CD14-positive monocyte (primary cell): ENCODE measurements at regions not wholly inside any gene's neighbourhood (a gene's known extent, or its start where the extent isn't known, plus 50 kb on each side); places are given as distances from the start of the nearest gene placed in this dataset.

Experiments used
- DNase-seq, 3 donors: peaks; one replicate each; pipeline ENCODE4 v3.0.0-alpha.2; 2011 to 2022
- H2AFZ ChIP-seq: 2 replicates; pipeline ENCODE4 v1.6.0; 2012; ENCODE audit warnings: mild to moderate bottlenecking, low read depth, low read length, inconsistent platforms; ENCODE audit not compliant: insufficient read depth, poor library complexity, severe bottlenecking
- H3K27ac ChIP-seq, 2 donors: 1 replicate in 1 of 2; 2 replicates in 1 of 2; pipeline ENCODE4 v1.5.1; 2012 to 2013; ENCODE audit warnings: low read length in 2 of 2, control low read depth in 1 of 2, inconsistent platforms in 1 of 2, low read depth in 1 of 2, mild to moderate bottlenecking in 1 of 2
- H3K27me3 ChIP-seq, 2 donors: one replicate each; pipeline versions ENCODE4 v1.6.0 to v1.6.1; 2011 to 2013; ENCODE audit warnings: low read length in 2 of 2; ENCODE audit not compliant: control insufficient read depth in 2 of 2, insufficient read depth in 2 of 2
- H3K36me3 ChIP-seq, 2 donors: replicated peaks in 1 of 2; 1 replicate in 1 of 2; 2 replicates in 1 of 2; pipeline versions ENCODE4 v1.5.1 to v1.6.1; 2012 to 2013; ENCODE audit warnings: low read length in 2 of 2, control low read depth in 1 of 2, inconsistent platforms in 1 of 2, mild to moderate bottlenecking in 1 of 2; ENCODE audit not compliant: insufficient read depth in 2 of 2, control insufficient read depth in 1 of 2
- H3K4me1 ChIP-seq, 2 donors: 1 replicate in 1 of 2; 2 replicates in 1 of 2; pipeline versions ENCODE4 v1.5.1 to v1.6.1; 2012 to 2013; ENCODE audit warnings: low read length in 2 of 2, control low read depth in 1 of 2, inconsistent platforms in 1 of 2, mild to moderate bottlenecking in 1 of 2, moderate library complexity in 1 of 2; ENCODE audit not compliant: insufficient read depth in 2 of 2, control insufficient read depth in 1 of 2
- H3K4me2 ChIP-seq: replicated peaks from 2 replicates; pipeline ENCODE3; 2012; ENCODE audit warnings: low read length, moderate library complexity, mild to moderate bottlenecking; ENCODE audit not compliant: poor library complexity, severe bottlenecking; ENCODE audit errors: extremely low read depth
- H3K4me3 ChIP-seq, 3 experiments: fragments of 200-600 bp in 1 of 3; sonication (generic) in 1 of 3; replicated peaks in 1 of 3; 1 replicate in 2 of 3; 2 replicates in 1 of 3; pipeline ENCODE4 v1.5.1; 2011 to 2013; ENCODE audit warnings: low read length in 3 of 3, mild to moderate bottlenecking in 3 of 3, control low read depth in 2 of 3, low read depth in 2 of 3, inconsistent platforms in 1 of 3, moderate library complexity in 1 of 3
- H3K79me2 ChIP-seq: 2 replicates; pipeline ENCODE4 v1.6.0; 2012; ENCODE audit warnings: mild to moderate bottlenecking, control low read depth, inconsistent platforms, low read length, moderate library complexity; ENCODE audit not compliant: insufficient read depth
- H3K9ac ChIP-seq: 2 replicates; pipeline ENCODE4 v1.6.0; 2017; ENCODE audit warnings: low read length, mild to moderate bottlenecking; ENCODE audit not compliant: insufficient read depth, poor library complexity, severe bottlenecking
- H3K9me3 ChIP-seq, 2 donors: replicated peaks in 1 of 2; 1 replicate in 1 of 2; 2 replicates in 1 of 2; pipeline versions ENCODE4 v1.5.1 to v1.6.1; 2012 to 2013; ENCODE audit warnings: low read length in 2 of 2, control low read depth in 1 of 2; ENCODE audit not compliant: control insufficient read depth in 1 of 2, insufficient read depth in 1 of 2
- H4K20me1 ChIP-seq: 2 replicates; pipeline ENCODE4 v1.6.0; 2012; ENCODE audit warnings: mild to moderate bottlenecking, low read length, control low read depth, moderate library complexity; ENCODE audit not compliant: insufficient read depth
- H3K27ac Mint-ChIP-seq, 7 donors: one replicate each; pipeline ENCODE4 v1.8.0; 2020; ENCODE audit warnings: mild to moderate bottlenecking in 7 of 7, mixed read lengths in 7 of 7, moderate library complexity in 6 of 7, inconsistent platforms in 2 of 7
- H3K27me3 Mint-ChIP-seq, 3 donors: one replicate each; pipeline ENCODE4 v1.8.0; 2021 to 2022; ENCODE audit warnings: low read depth in 3 of 3, mild to moderate bottlenecking in 3 of 3, mixed read lengths in 3 of 3, moderate library complexity in 3 of 3, inconsistent platforms in 1 of 3
- H3K36me3 Mint-ChIP-seq, 2 donors: one replicate each; pipeline ENCODE4 v1.8.0; 2020; ENCODE audit warnings: mixed read lengths in 2 of 2, inconsistent platforms in 1 of 2, mild to moderate bottlenecking in 1 of 2
- H3K4me1 Mint-ChIP-seq: one replicate; pipeline ENCODE4 v1.8.0; 2020; ENCODE audit warnings: mild to moderate bottlenecking, mixed read lengths
- H3K4me3 Mint-ChIP-seq, 2 donors: one replicate each; pipeline ENCODE4 v1.8.0; 2020; ENCODE audit warnings: mild to moderate bottlenecking in 2 of 2, mixed read lengths in 2 of 2, moderate library complexity in 1 of 2
- H3K9me3 Mint-ChIP-seq, 7 donors: one replicate each; pipeline ENCODE4 v1.8.0; 2020 to 2022; ENCODE audit warnings: mixed read lengths in 7 of 7, mild to moderate bottlenecking in 6 of 7, moderate library complexity in 6 of 7, inconsistent platforms in 2 of 7
- WGBS: methylation state at CpG from one replicate; pipeline ENCODE4 v1.1.5; 2013; ENCODE audit warnings: missing lambda C conversion rate; ENCODE audit not compliant: insufficient coverage; 5-methylcytosine and 5-hydroxymethylcytosine counted together
- intact Hi-C, 2 donors: fragments of 100-400 bp; cut with micrococcal nuclease; formaldehyde crosslinking; loops; one replicate each; pipeline versions ENCODE4 v1.15.0 to v1.15.1; 2023
- TF ChIP-seq, protein P1 (sequence below): fragments of 200-600 bp; IDR thresholded peaks from one replicate; pipeline ENCODE4 v1.8.0; 2022; ENCODE audit warnings: antibody characterized with exemption, mild to moderate bottlenecking

GRCh38 chr2:241957276-241957675 lies 87.7 kb downstream of the RTP5 start:
- Mint-ChIP-seq H3K27ac (peak overlapping the region in 3 of 7 donors; percentile 20 to 55 (median 47)), H3K36me3 (peaks cover 6 to 14% of the 10 kb centered on the region in 2 donors), H3K4me3 (no peak overlapping the region), H3K27me3 (peaks cover 0 to 2% (median 0%) of the 10 kb centered on the region in 3 donors), H3K4me1 (peaks cover 33% of the 10 kb centered on the region), H3K9me3 (peaks cover 17 to 25% (median 20%) of the 10 kb centered on the region in 7 donors)
- Histone ChIP-seq H4K20me1 (no peaks in the 10 kb centered on the region), H3K9ac (no peak overlapping the region), H3K27ac (no peak overlapping the region), H3K4me3 (no peak overlapping the region), H3K9me3 (peaks cover 13 to 21% of the 10 kb centered on the region in 2 donors), H3K4me1 (peaks cover 22 to 24% of the 10 kb centered on the region in 2 donors), H3K27me3 (no peaks in the 10 kb centered on the region), H2AFZ (no peak overlapping the region), H3K36me3 (no peaks in the 10 kb centered on the region), H3K79me2 (no peaks in the 10 kb centered on the region), H3K4me2 (no peak overlapping the region)
- no peak for DNase-seq
- intact Hi-C loops: no loop called here
- 94% methylated on average over 13 of the region's 14 CpGs for WGBS
- TF ChIP-seq, protein P1, sequence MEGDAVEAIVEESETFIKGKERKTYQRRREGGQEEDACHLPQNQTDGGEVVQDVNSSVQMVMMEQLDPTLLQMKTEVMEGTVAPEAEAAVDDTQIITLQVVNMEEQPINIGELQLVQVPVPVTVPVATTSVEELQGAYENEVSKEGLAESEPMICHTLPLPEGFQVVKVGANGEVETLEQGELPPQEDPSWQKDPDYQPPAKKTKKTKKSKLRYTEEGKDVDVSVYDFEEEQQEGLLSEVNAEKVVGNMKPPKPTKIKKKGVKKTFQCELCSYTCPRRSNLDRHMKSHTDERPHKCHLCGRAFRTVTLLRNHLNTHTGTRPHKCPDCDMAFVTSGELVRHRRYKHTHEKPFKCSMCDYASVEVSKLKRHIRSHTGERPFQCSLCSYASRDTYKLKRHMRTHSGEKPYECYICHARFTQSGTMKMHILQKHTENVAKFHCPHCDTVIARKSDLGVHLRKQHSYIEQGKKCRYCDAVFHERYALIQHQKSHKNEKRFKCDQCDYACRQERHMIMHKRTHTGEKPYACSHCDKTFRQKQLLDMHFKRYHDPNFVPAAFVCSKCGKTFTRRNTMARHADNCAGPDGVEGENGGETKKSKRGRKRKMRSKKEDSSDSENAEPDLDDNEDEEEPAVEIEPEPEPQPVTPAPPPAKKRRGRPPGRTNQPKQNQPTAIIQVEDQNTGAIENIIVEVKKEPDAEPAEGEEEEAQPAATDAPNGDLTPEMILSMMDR: no peak

DNA sequence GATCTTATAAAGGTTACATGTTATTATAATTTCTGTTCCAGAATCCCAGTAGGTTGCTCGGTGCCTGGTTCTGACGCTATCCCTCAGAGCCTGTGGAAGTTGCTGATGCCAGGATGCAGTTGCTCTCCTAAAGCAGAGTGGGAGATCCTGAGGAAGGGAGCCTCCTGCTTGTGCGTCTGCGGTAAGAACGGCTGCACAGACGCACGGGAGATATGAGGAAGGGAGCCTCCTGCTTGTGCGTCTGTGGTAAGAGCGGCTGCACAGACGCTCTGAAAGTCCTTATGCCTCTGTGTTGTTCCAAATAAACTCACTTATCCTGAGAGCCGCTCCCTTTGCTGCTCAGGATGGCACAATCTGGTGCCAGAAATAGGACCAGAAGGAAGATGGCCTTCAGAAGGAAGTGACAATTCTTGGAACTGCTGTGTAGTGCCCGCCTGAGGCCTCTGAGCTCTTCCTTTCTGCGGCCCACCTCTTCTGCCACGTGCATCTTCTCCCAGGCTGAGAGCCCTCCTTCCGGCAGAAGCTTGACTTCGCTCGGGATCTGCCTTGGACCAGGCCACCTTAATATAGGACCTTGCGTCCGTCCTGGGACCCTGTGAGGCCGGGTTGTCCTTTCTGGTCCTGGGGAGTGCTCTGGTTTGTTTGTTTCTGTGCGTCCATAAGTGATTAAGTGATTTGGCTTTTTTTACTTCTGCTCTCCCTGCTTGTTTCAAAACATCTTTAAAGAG lies 89.5 kb downstream of the RTP5 start:
- H3K9me3 Mint-ChIP-seq: peaks cover 17 to 27% (median 20%) of the 10 kb centered on the region in 7 donors
- peak overlapping the region in 1 of 2 donors; percentile 57 for H3K4me3 Mint-ChIP-seq
- Histone ChIP-seq H3K4me1 (peaks cover 31 to 41% of the 10 kb centered on the region in 2 donors), H3K4me3 (peak overlapping the region in 1 of 3 experiments; percentile 10), H4K20me1 (no peaks in the 10 kb centered on the region), H2AFZ (peak overlapping the region; percentile 61), H3K9me3 (peaks cover 13 to 21% of the 10 kb centered on the region in 2 donors), H3K79me2 (no peaks in the 10 kb centered on the region), H3K4me2 (peak overlapping the region; percentile 20), H3K9ac (peak overlapping the region; percentile 39), H3K27ac (peak overlapping the region; percentile 60 to 75), H3K36me3 (no peaks in the 10 kb centered on the region), H3K27me3 (no peaks in the 10 kb centered on the region)
- H3K4me1 Mint-ChIP-seq: peaks cover 48% of the 10 kb centered on the region
- peak overlapping the region; percentile 75 to 90 (median 86) for H3K27ac Mint-ChIP-seq
- DNase-seq: no peak
- H3K36me3 Mint-ChIP-seq: peaks cover 6 to 14% of the 10 kb centered on the region in 2 donors
- 53% methylated on average over 12 of the region's 21 CpGs for WGBS
- TF ChIP-seq, protein P1: no peak
- intact Hi-C loops: no loop called here
- H3K27me3 Mint-ChIP-seq: peaks cover 0 to 3% (median 0%) of the 10 kb centered on the region in 3 donors
